K562 (cell line): ENCODE measurements at regions not wholly inside any gene's neighbourhood (a gene's known extent, or its start where the extent isn't known, plus 50 kb on each side); places are given as distances from the start of the nearest gene placed in this dataset.

Experiments used
- ATAC-seq: fragments of 200-7000 bp; cut with Tn5 transposase; 3 replicates; pipeline ENCODE4 v1.9.1; 2020; ENCODE audit warnings: moderate library complexity
- BruUV-seq: library from RNA; stranded (reverse); fragments of 400-500 nt; replicated peaks from 2 replicates; lab custom pipeline; 2021; lab: Mats Ljungman, UMichigan
- CTCF ChIA-PET: fragments of 300-600 bp; formaldehyde crosslinking; extraction: SDS; loops from one replicate; lab custom pipeline; 2021; ENCODE audit warnings: low intra/inter-chr PET ratio; lab: Yijun Ruan, JAX
- POLR2A ChIA-PET: fragments of 300-600, 350-650 bp; sonication (Branson Sonifier 250); formaldehyde crosslinking; extraction: SDS; loops from one replicate; lab custom pipeline; 2021; ENCODE audit warnings: antibody characterized with exemption, inconsistent platforms; lab: Yijun Ruan, JAX
- DNase-seq, 4 experiments: peaks; one replicate each; pipeline versions ENCODE4 v3.0.0 to v3.0.0-alpha.2; 2011 to 2018; ENCODE audit warnings: low spot score in 3 of 4, mixed read lengths in 3 of 4; ENCODE audit errors: extremely low read depth in 1 of 4
- FAIRE-seq: peaks from 2 replicates; lab custom pipeline; 2011; peaks lifted over from hg19 to GRCh38; lab: Jason Lieb, UNC
- H2AFZ ChIP-seq: 2 replicates; pipeline ENCODE4 v1.6.0; 2011; ENCODE audit warnings: low read depth, low read length, control low read depth, inconsistent platforms
- H3K27ac ChIP-seq: fragments of 200-600 bp; 3 replicates; pipeline ENCODE4 v1.8.0; 2011; ENCODE audit warnings: low read depth, mild to moderate bottlenecking, control low read depth, inconsistent platforms, low read length, moderate library complexity, mixed read lengths; ENCODE audit errors: extremely low read depth
- H3K27me3 ChIP-seq, 2 experiments: fragments of 300-600 bp in 1 of 2; 2 replicates in 1 of 2; 3 replicates in 1 of 2; pipeline versions ENCODE4 v1.6.0 to v1.8.0; 2011; ENCODE audit warnings: inconsistent platforms in 2 of 2, low read length in 2 of 2, mild to moderate bottlenecking in 1 of 2, mixed read lengths in 1 of 2, moderate library complexity in 1 of 2; ENCODE audit not compliant: control insufficient read depth in 2 of 2, insufficient read depth in 2 of 2
- H3K36me3 ChIP-seq: fragments of 300-600 bp; 3 replicates; pipeline ENCODE4 v1.8.0; 2011; ENCODE audit warnings: mild to moderate bottlenecking, low read length, inconsistent platforms; ENCODE audit not compliant: control insufficient read depth, insufficient read depth
- H3K4me1 ChIP-seq, 2 experiments: fragments of 200-600 bp in 1 of 2; replicated peaks in 1 of 2; 2 replicates in 1 of 2; 3 replicates in 1 of 2; pipeline versions ENCODE4 v1.5.1 to v1.8.0; 2011; ENCODE audit warnings: inconsistent platforms in 2 of 2, low read length in 2 of 2, mild to moderate bottlenecking in 1 of 2, mixed read lengths in 1 of 2, moderate library complexity in 1 of 2; ENCODE audit not compliant: control insufficient read depth in 2 of 2, insufficient read depth in 2 of 2
- H3K4me2 ChIP-seq: 2 replicates; pipeline ENCODE4 v1.6.1; 2011; ENCODE audit warnings: low read length, control low read depth, inconsistent platforms, mixed read lengths; ENCODE audit not compliant: insufficient read depth
- H3K4me3 ChIP-seq: fragments of 200-600 bp; sonication (generic), shearing (Covaris generic); 2 replicates; pipeline ENCODE4 v1.5.1; 2016; ENCODE audit warnings: control low read depth, inconsistent platforms
- H3K79me2 ChIP-seq: fragments of 200-600 bp; 3 replicates; pipeline ENCODE4 v1.8.0; 2011; ENCODE audit warnings: low read length, inconsistent platforms; ENCODE audit not compliant: control insufficient read depth, insufficient read depth
- H3K9ac ChIP-seq, 2 experiments: 2 replicates each; pipeline versions ENCODE4 v1.6.0 to v1.6.1; 2011; ENCODE audit warnings: low read depth in 2 of 2, low read length in 2 of 2, control low read depth in 1 of 2, inconsistent platforms in 1 of 2, mild to moderate bottlenecking in 1 of 2, mixed read lengths in 1 of 2; ENCODE audit not compliant: insufficient read depth in 1 of 2
- H3K9me1 ChIP-seq: one replicate; pipeline ENCODE4 v1.6.0; 2011; ENCODE audit warnings: inconsistent platforms, mild to moderate bottlenecking, low read length, moderate library complexity; ENCODE audit not compliant: control insufficient read depth, insufficient read depth
- H3K9me3 ChIP-seq: replicated peaks from 2 replicates; pipeline ENCODE4 v1.5.1; 2011; ENCODE audit warnings: low read depth, low read length, inconsistent platforms; ENCODE audit not compliant: control insufficient read depth, insufficient read depth
- H4K20me1 ChIP-seq: replicated peaks from 2 replicates; pipeline ENCODE4 v1.6.1; 2011; ENCODE audit warnings: low read length, inconsistent platforms, mixed read lengths; ENCODE audit not compliant: control insufficient read depth, insufficient read depth
- CLOCK ChIP-seq: fragments of 250-450 bp; sonication (Bioruptor Pico); IDR thresholded peaks from 2 replicates; pipeline ENCODE4 v1.4.0; 2020; ENCODE audit warnings: mild to moderate bottlenecking, moderate library complexity, borderline replicate concordance
- ETV1 ChIP-seq: fragments of 450-650 bp; conservative IDR thresholded peaks from 2 replicates; pipeline ENCODE4 v1.6.1; 2016; ENCODE audit warnings: missing genetic modification characterization, control low read depth, low read depth, missing compliant biosample characterization
- FOXJ2 ChIP-seq: fragments of 200-800 bp; sonication (Bioruptor generic); IDR thresholded peaks from 2 replicates; pipeline ENCODE4 v1.6.1; 2016; ENCODE audit warnings: missing genetic modification characterization, missing compliant biosample characterization
- HDAC8 ChIP-seq: fragments of 450-650 bp; IDR thresholded peaks from 2 replicates; pipeline ENCODE4 v1.6.1; 2016; ENCODE audit warnings: mild to moderate bottlenecking, missing genetic modification characterization, moderate library complexity, missing compliant biosample characterization
- IRF1 ChIP-seq: sonication (generic); formaldehyde crosslinking; IDR thresholded peaks from 2 replicates; pipeline ENCODE4 v1.8.0; 2022; ENCODE audit warnings: missing genetic modification reagents, mild to moderate bottlenecking, borderline replicate concordance
- NCOA4 ChIP-seq: fragments of 450-650 bp; IDR thresholded peaks from 2 replicates; pipeline ENCODE4 v1.6.1; 2018; ENCODE audit warnings: mild to moderate bottlenecking; ENCODE audit not compliant: partially characterized antibody
- PHB ChIP-seq: fragments of 250-450 bp; sonication (Bioruptor Pico); IDR thresholded peaks from 2 replicates; pipeline ENCODE4 v1.5.0; 2021
- POLR2AphosphoS5 ChIP-seq: IDR thresholded peaks from 2 replicates; pipeline ENCODE4 v1.6.1; 2011; ENCODE audit warnings: mild to moderate bottlenecking, low read depth, low read length, moderate library complexity; ENCODE audit not compliant: control insufficient read depth, insufficient read depth
- RAD51 ChIP-seq: fragments of 450-650 bp; IDR thresholded peaks from 2 replicates; pipeline ENCODE4 v1.7.1; 2016; ENCODE audit warnings: low read depth, mild to moderate bottlenecking, borderline replicate concordance
- ZBTB7A ChIP-seq: IDR thresholded peaks from 2 replicates; pipeline ENCODE4 v1.6.1; 2011; ENCODE audit warnings: low read depth, mild to moderate bottlenecking, low read length, moderate library complexity, borderline replicate concordance; ENCODE audit not compliant: control insufficient read depth
- ZNF175 ChIP-seq: fragments of 200-800 bp; sonication (Bioruptor generic); IDR thresholded peaks from 2 replicates; pipeline ENCODE4 v1.6.1; 2016; ENCODE audit warnings: low read depth, mild to moderate bottlenecking, missing genetic modification characterization, missing compliant biosample characterization
- ZNF311 ChIP-seq: fragments of 250-450 bp; sonication (Bioruptor Pico); IDR thresholded peaks from 2 replicates; pipeline ENCODE4 v1.4.0; 2020; ENCODE audit warnings: mild to moderate bottlenecking, moderate library complexity
- WGBS: fragments of 100-300 bp; shearing (Covaris generic); methylation state at CpG from one replicate; pipeline ENCODE4 v1.1.6; 2016; ENCODE audit warnings: low coverage, mixed read lengths; ENCODE audit not compliant: insufficient coverage; ENCODE audit errors: missing lambda C conversion rate; 5-methylcytosine and 5-hydroxymethylcytosine counted together
- in situ Hi-C: fragments of 300-500 bp; cut with MboI; formaldehyde crosslinking; loops from 4 replicates; pipeline ENCODE4 v1.15.0; 2018; ENCODE audit warnings: inconsistent platforms, mixed read lengths
- intact Hi-C: fragments of 100-400 bp; cut with micrococcal nuclease; formaldehyde crosslinking; loops from 2 replicates; pipeline ENCODE4 v1.14.2; 2022

DNA sequence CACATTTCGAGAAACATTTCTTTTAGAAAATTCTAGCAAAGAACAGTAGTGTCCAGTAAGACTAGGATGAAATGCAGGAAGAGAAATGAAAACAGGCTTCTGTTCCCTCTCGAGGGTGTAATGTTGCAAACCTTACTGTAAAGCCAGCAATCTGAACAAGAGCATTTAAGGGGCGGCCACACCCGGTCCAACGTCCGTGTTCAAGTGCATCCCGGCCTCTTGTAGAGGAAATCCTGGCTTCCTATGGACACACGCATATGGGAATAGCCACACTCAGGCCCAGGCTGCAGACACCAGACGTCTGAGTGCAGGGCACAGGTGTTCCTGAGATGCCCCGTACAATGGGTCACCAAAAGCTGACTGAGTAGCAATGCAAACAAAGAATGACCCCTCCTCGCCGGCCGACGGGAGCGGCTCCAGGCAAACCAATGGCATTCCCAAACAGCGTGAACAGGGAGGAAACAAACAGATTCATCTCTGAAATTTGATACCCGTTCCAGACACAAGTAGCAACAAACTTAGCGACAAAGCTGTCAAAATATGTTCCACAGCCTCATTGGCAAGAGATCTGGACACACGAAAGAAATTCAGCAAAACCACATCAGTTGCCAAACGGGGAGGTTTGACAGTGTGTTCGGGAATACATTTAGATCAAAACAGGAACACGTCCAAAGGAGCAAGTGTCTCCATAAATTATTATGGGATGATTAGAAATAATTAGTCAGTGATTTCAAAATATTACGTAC is 278.6 kb upstream of the TSHZ3 start:
- H4K20me1 ChIP-seq, result no peaks in the 10 kb centered on the region
- no peak for FAIRE-seq

More for the DNA sequence above, 278.6 kb upstream of the TSHZ3 start:
- no TSS peak for BruUV-seq
- no peaks in the 10 kb centered on the region for H3K36me3 ChIP-seq
- CTCF ChIA-PET, result no interaction called here
- H3K9me1 ChIP-seq, result no peaks in the 10 kb centered on the region
- intact Hi-C loops, result no loop called here
- WGBS, result 1% methylated on average over 23 of the region's 23 CpGs
- no peak overlapping the region for H2AFZ ChIP-seq
- H3K79me2 ChIP-seq, result no peaks in the 10 kb centered on the region
- no peaks in the 10 kb centered on the region for H3K9me3 ChIP-seq
- no peak overlapping the region for H3K9ac ChIP-seq
- TF ChIP-seq NCOA4 (no peak), ZBTB7A (no peak), HDAC8 (tag) (no peak), POLR2AphosphoS5 (no peak), ZNF175 (CRISPR knock-in tag) (no peak), ETV1 (tag) (no peak), RAD51 (no peak), ZNF311 (CRISPR knock-in tag) (no peak), PHB (no peak), FOXJ2 (tag) (no peak), CLOCK (CRISPR knock-in tag) (no peak), IRF1 (CRISPR knock-in tag) (no peak)
- TF ChIP-seq, all 486 proteins: peak for 0
- Histone ChIP-seq H3K4me2 (no peak overlapping the region), H3K27me3 (peaks cover 0 to 12% of the 10 kb centered on the region in 2 experiments; a peak in 2 of 5 replicates), H3K27ac (no peak overlapping the region), H3K4me3 (no peak overlapping the region), H3K4me1 (no peaks in the 10 kb centered on the region)
- POLR2A ChIA-PET, result no interaction called here
- no peak for ATAC-seq
- no peak for DNase-seq
- in situ Hi-C loops, result no loop called here
